ENCODE measurements at regions not wholly inside any gene's neighbourhood (a gene's known extent, or its start where the extent isn't known, plus 50 kb on each side); places are given as distances from the start of the nearest gene placed in this dataset.

DNA sequence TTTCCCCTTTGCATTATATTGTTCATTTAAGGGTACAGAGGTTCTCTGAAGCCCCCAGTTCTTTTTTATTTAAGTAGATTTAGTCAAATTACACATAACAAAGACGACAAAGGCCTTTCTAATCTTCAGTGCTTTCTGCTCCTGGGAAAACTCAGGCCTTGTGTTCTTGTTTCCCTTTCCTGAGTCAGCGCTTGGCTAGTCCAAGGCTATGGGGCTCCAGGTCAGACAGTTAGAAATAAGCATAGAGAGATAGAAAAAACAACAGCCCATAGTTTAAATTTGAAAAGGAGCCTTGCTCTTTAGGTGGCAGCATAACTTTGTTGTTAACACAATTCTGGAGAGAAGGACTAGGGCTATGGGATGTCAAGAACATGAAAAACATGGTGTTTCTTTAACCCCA, 97.3 kb downstream of the PPP1R2C start:
- intact Hi-C loops (cut with DNase I, micrococcal nuclease) = no loop called here
- no peak overlapping the region for H3K4me3 ChIP-seq
- TF ChIP-seq, protein P1, sequence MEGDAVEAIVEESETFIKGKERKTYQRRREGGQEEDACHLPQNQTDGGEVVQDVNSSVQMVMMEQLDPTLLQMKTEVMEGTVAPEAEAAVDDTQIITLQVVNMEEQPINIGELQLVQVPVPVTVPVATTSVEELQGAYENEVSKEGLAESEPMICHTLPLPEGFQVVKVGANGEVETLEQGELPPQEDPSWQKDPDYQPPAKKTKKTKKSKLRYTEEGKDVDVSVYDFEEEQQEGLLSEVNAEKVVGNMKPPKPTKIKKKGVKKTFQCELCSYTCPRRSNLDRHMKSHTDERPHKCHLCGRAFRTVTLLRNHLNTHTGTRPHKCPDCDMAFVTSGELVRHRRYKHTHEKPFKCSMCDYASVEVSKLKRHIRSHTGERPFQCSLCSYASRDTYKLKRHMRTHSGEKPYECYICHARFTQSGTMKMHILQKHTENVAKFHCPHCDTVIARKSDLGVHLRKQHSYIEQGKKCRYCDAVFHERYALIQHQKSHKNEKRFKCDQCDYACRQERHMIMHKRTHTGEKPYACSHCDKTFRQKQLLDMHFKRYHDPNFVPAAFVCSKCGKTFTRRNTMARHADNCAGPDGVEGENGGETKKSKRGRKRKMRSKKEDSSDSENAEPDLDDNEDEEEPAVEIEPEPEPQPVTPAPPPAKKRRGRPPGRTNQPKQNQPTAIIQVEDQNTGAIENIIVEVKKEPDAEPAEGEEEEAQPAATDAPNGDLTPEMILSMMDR (IDR thresholded peaks at IDR 0.05) = no peak
- DNase-seq (no peak), ATAC-seq (no peak)
- H3K9me3 ChIP-seq = no peaks in the 10 kb centered on the region
- no peaks in the 10 kb centered on the region for H3K4me1 ChIP-seq (ENCODE audit: low read depth)
- H3K36me3 ChIP-seq (ENCODE audit: low read depth) = no peaks in the 10 kb centered on the region

DNA sequence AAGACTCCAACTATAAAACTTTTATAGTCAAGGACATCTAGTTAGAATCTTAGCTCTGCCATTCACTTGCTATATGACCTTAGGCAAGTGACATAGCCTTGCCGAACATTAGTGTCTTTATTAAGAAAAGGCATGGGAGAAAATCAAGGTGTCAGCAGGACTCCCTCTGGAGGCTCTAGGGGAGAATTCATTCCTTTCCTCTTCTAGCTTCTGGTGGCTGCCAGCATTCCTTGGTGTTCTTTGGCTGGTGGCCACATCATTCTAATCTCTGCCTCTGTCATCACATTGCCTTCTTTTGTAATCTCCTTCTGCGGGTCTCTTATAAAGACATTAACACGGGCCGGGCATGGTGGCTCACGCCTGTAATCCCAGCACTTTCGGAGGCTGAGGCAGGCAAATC, 99.8 kb downstream of the PPP1R2C start:
- no peaks in the 10 kb centered on the region for H3K36me3 ChIP-seq (ENCODE audit: low read depth)
- peak; percentile 40 for ATAC-seq

DNA sequence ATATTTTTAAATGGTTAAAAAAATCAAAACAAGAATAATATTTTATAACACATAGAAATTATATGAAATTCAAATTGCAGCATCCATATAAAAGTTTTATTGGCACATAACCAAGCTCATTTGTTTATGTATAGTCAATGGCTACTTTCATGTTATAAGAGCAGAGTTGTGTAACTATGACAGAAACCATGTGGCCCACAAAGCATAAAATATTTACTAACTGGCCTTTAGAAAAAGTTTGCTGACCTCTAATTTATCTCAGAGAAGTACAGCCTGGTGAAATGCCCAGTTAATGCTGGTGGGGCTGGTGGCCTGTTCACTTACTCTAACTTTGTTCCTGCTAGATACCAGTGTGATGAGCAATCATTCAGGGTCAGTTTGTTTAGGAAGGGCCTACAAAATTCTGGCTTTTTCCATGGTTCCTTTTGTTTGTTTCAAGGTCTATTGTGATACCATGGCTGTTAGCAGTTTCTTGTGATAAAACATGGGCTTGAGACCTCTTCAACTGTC, 104.6 kb downstream of the PPP1R2C start:
- DNase-seq (no peak), ATAC-seq (no peak)
- H3K4me3 ChIP-seq = no peak overlapping the region
- TF ChIP-seq, protein P1 (IDR thresholded peaks at IDR 0.05) = no peak
- no peaks in the 10 kb centered on the region for H3K4me1 ChIP-seq (ENCODE audit: low read depth)
- no peaks in the 10 kb centered on the region for H3K36me3 ChIP-seq (ENCODE audit: low read depth)
- intact Hi-C loops (cut with DNase I, micrococcal nuclease) = no loop called here
- H3K9me3 ChIP-seq = no peaks in the 10 kb centered on the region

More for the DNA sequence above, 99.8 kb downstream of the PPP1R2C start:
- TF ChIP-seq, protein P1 (IDR thresholded peaks at IDR 0.05) = no peak
- no peaks in the 10 kb centered on the region for H3K4me1 ChIP-seq (ENCODE audit: low read depth)
- peak in 1 of 3 donors; percentile 16 for DNase-seq
- intact Hi-C loops (cut with DNase I, micrococcal nuclease) = no loop called here
- no peaks in the 10 kb centered on the region for H3K9me3 ChIP-seq
- no peak overlapping the region for H3K4me3 ChIP-seq

DNA sequence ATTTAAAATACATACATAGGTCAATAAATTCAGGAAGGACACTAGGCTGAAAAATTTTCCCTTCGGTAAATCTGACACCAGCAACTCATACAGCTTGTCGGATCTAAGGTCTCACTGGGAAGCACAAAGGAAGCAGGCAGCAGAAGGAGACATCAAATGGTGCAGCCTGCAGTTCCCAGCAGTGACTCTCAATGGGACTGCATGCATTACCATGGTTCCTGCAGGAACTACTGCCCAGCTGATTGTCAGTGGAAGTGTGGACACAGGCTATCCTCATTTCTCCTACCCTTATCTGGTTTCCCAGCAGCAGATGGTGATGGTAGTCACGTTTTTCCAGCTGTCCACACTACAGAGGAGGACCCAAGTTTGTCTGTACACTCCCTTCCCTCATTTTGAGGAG, 113.3 kb downstream of the PPP1R2C start:
- no peaks in the 10 kb centered on the region for H3K9me3 ChIP-seq
- H3K4me3 ChIP-seq = no peak overlapping the region
- no peaks in the 10 kb centered on the region for H3K36me3 ChIP-seq (ENCODE audit: low read depth)
- DNase-seq (no peak), ATAC-seq (no peak)
- TF ChIP-seq, protein P1 (IDR thresholded peaks at IDR 0.05) = no peak
- no peaks in the 10 kb centered on the region for H3K4me1 ChIP-seq (ENCODE audit: low read depth)
- intact Hi-C loops (cut with DNase I, micrococcal nuclease) = no loop called here

DNA sequence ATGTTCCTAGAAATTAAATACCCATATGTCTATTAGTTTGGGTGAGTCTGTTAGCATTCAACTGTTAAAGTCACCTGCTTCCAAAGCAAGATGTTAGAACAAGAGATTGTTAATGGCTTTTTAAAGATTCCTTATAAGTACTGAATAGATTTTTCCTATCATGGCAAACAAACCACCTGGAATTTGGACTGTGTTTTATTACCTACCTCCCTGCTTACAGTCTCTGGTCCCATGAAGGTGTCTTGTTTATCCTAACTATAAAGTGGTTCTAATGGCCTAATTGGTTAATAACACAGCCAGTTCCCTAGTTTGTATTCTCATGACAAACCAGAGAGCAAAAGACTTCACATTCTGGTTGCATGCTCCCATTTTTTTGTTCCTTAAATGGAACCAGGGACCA, 149.5 kb downstream of the PPP1R2C start:
- no peaks in the 10 kb centered on the region for H3K36me3 ChIP-seq (ENCODE audit: low read depth)
- no peaks in the 10 kb centered on the region for H3K4me1 ChIP-seq (ENCODE audit: low read depth)
- H3K4me3 ChIP-seq = no peak overlapping the region
- H3K9me3 ChIP-seq = no peaks in the 10 kb centered on the region
- intact Hi-C loops (cut with DNase I, micrococcal nuclease) = no loop called here
- TF ChIP-seq, protein P1 (IDR thresholded peaks at IDR 0.05) = no peak
- ATAC-seq = no peak
- DNase-seq = no peak

DNA sequence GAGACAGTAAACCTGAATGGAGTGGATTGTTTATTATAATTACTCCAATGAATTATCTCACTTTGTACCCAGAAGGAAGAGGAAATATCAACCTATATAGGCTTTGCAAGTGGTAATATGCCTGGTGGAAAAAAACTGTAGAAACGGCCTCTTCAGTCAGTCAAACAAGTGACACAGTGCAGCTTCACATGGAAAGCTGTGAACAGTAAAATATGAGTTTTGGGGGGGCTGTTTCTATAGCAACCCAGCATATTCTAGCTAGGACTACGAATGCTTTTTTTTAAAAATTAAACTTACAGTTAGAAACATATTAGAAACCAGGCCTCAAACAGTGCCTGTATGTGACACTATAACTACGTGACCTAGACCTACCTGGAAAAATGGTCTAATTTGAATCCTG, 150.1 kb downstream of the PPP1R2C start:
- TF ChIP-seq, protein P1 (IDR thresholded peaks at IDR 0.05) = no peak
- DNase-seq (no peak), ATAC-seq (no peak)
- Histone ChIP-seq H3K36me3 (ENCODE audit: low read depth) (no peaks in the 10 kb centered on the region), H3K4me1 (ENCODE audit: low read depth) (no peaks in the 10 kb centered on the region), H3K4me3 (no peak overlapping the region), H3K9me3 (no peaks in the 10 kb centered on the region)
- intact Hi-C loops (cut with DNase I, micrococcal nuclease) = no loop called here

Data from mucosa of descending colon (tissue), 3 donors.